Dedifferentiated amniotic fluid mesenchymal stem cell (primary cell): ENCODE measurements at regions not wholly inside any gene's neighbourhood (a gene's known extent, or its start where the extent isn't known, plus 50 kb on each side); places are given as distances from the start of the nearest gene placed in this dataset.
A peak's percentile ranks its signal among the peaks of the same experiment; 100 is the strongest.

Experiments
- DNase-seq: peaks from one replicate; pipeline ENCODE4 v3.0.0-alpha.2; 2016; ENCODE audit errors: extremely low spot score

DNA sequence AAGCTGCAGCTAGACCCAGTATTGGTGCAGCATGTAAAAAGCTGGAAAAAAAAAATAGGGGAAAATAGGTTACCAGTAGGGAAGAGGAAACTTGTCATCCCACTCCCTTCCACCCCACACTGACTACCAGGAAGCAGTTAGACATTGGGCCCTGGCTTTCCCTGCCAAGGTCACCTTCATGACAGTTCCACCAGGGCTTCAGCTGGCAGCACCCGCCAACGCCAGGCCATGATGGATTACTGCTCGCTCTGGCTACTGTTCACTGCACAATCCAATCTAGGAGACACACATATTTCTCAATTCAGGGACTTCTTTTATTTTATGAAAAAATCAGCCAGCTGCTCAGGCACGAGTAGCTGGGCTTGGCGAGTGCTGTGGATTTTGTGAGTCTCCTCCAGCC, 127.7 kb downstream of the DMRTA2 start:
- DNase-seq, result no peak

- DNase-seq, result no peak
These were observed 131.0 kb downstream of the DMRTA2 start for GRCh38 chr1:50292276-50292675.

DNA sequence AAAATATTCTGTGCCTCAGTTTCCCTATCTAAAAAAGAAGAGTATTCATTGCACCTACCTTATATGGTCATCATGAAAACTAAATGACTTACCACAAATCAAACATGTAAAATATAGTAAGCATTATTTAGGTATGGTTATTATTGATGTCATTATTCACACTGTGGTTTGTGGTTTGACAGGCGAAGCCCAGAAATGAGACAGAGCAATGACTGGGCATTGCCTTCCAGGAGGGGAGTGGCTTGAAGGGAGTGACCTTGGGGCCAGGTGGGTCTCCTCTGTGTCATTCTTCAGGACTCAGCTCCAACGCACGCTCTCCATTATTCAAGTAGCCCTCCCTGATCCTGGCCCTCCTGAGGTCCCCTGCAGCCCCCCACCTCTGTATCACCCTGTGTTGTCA, 133.7 kb downstream of the DMRTA2 start:
- no peak for DNase-seq

GRCh38 chr1:50285994-50286393, 137.2 kb downstream of the DMRTA2 start:
- DNase-seq, result no peak

DNA sequence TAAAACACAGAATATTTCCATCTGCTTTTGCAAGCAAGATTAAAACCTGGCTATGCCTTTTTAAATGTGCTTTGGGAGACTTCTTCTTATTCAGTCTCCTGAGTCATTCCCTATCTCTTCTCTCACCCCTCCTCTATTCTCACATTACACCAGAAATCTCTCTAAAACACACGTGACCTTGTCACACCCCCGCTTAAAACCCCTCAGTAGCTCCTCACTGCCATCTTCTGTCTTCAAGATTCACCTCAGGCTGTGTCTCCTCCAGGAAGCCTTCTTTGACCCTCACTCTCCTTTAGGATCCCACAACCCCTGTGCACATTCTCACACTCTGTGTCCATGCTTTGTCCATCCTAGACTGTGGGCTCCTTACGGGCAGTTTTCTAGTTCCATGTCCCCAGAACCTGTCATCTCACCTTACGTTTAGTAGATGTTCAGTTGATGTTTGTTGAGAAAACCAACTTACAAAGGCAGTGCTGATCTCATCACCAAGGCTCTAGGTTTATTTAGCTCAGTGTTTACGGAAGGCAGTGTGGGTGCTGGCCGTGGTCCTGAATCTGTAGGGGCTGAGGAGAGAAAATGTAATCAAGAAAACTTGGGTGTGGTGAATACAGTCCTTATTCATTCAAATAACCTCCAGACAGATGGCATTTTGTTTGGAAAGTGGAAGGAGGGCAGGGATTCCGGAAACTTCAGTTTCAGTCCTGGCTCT, 143.5 kb downstream of the DMRTA2 start:
- no peak for DNase-seq

DNA sequence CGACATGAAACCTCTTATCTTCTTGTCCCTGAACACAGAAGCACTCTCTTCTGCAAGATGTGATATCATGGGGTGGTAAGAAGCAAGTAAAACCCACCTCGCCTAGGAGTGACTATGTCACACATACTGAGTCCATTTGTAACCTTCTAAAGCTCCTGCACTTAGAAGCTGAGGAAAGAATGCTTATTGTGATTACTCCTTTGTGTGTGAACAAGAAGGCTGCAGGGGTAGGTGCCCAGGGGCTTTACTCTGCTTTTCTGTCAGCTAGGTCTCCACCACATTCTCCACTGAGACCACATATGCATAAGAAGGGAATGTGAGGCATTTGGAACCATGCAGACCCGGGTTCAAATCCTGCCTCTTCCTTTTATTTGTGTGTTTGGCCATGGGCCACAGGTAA, 144.3 kb downstream of the DMRTA2 start:
- DNase-seq, result no peak

- DNase-seq, result no peak
These were observed 144.8 kb downstream of the DMRTA2 start for GRCh38 chr1:50278410-50278809.

GRCh38 chr1:50275566-50275965, 147.7 kb downstream of the DMRTA2 start:
- DNase-seq, result no peak

GRCh38 chr1:50272912-50273311, 150.3 kb downstream of the DMRTA2 start:
- no peak for DNase-seq

DNA sequence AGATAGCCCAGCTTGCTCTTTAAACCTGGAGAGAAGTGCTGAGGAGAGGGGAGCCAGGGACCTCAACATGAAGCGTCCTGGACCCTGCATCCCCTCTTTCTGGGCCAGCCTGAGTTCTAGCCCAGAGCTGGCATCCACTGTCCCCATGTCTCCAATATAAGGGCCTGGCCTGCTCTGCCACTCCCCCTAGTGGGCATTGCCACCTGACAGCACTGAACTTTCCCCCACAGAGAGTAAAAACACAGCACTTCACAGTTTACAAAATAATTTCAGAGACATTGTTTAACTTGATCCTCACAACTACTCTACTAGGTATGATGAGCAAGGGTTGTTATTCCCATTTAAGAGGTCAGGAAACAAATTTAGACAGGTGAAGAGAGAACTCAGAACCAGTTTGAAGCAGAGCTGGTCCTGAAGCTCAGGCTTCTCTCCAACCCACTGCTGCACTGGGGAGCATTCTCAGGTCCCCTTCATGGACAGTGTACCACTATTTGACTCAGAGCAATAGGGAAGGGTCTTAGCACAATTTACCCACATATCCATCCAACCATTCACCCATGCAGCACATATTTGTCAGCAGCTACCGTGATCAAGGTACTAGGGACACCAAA, 151.2 kb downstream of the DMRTA2 start:
- no peak for DNase-seq

GRCh38 chr1:50271337-50271736, 151.9 kb downstream of the DMRTA2 start:
- DNase-seq, result no peak

DNA sequence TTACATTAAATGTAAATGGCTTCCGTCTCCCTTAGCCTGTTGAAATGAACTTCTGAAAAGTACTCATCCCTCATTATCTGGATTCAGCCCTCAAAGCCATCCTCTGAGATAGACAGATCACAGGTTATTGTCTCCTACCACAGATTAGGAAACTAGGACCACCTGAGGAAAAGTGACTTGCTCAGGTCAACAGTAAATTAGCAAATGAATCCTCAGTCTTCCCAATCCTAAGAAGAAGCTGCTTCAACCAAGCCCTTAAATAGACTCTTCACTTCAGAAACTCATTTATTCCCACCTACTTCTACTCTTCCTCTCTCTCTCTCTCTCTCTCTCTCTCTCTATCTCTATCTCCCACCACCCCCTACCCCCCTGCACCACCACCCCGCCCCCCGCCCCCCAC, 152.3 kb downstream of the DMRTA2 start:
- DNase-seq, result no peak

DNA sequence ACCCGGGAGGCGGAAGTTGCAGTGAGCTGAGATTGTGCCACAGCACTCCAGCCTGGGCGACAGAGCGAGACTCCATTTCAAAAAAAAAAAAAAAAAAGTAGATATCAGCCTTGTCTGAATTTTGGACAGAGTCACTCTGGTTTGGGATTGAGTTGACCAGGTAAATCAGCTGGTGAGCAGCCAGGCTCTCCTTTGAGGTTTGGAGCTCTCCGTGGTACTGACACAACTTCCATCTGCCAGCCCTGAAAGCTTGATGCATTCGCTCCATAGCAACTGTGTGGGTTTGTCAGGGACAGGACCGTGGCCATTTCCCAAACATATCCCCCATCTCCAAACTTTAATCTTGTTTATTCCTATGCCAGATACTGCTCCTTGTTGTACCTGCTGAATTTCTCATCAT, 155.2 kb downstream of the DMRTA2 start:
- no peak for DNase-seq

DNA sequence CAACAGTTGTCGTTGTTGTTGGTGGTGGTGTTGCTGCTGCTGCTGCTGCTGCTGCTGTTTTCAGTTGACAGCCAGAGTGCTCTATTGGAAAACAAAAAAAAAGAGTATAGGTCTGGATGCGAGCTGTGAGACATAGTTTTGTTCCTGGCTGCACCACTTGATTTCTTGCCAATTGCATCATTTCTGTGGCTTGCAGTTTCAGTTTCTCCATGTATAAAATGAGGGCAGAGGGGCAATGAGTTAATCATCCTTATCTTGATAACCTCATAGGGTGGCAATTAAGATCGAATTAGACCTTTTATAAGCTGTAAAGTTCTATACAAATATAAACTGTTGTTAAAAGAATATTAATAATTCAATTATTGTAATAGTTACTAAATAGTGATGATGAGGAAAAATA, 156.7 kb downstream of the DMRTA2 start:
- peak; percentile 66 for DNase-seq

- peak; percentile 43 for DNase-seq
These were observed 157.1 kb downstream of the ELAVL4 start for GRCh38 chr1:50265790-50266314.

DNA sequence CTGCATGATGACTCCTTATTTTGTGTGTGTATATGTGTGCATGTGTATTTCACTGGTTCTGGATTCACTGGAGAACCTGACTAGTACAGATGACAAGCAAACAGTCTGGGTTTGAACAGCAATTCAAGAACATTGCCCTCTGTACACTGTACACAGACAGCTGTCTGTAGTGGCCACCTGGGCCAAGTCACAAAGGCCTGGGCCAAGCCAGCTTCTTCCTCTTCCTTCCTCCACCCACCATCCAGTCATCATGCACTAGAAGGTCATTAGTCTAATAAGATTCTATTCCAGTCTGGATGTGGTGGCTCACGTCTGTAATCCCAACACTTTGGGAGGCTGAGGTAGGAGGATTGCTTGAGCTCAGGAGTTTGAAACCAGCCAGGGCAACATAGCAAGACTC, 155.9 kb downstream of the ELAVL4 start:
- DNase-seq, result no peak

- DNase-seq, result no peak
These were observed 153.7 kb downstream of the ELAVL4 start for GRCh38 chr1:50262436-50262835.

DNA sequence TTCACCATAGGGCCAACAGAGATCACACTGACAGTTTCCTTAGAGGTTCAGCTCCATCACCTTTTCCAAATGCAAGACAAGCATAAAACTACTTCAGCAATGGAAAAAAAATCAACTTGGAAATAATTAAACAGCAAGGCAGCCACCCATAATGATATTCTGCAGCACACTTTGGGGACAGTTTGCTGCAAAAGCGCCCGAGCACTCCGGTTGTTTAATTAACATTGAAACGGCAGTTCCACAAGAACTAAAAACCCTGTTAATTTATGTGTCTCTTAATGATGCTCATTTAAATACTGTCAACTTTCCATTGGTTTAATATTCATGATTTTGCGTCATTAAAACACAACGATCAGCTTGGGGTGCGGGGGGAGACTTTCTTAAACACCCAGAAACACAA, 153.2 kb downstream of the ELAVL4 start:
- no peak for DNase-seq

GRCh38 chr1:50257940-50258685, 149.4 kb downstream of the ELAVL4 start:
- no peak for DNase-seq

- no peak for DNase-seq
These were observed 148.3 kb downstream of the ELAVL4 start for GRCh38 chr1:50257029-50257428.
